SK-N-SH (cell line): ENCODE measurements at regions not wholly inside any gene's neighbourhood (a gene's known extent, or its start where the extent isn't known, plus 50 kb on each side); places are given as distances from the start of the nearest gene placed in this dataset.

Experiments used
- CTCF ChIA-PET: fragments of 300-600, 350-600 bp; formaldehyde crosslinking; extraction: SDS; loops from one replicate; lab custom pipeline; 2021; lab: Yijun Ruan, JAX
- POLR2A ChIA-PET: fragments of 350-600 bp; sonication (Branson Sonifier 250); formaldehyde crosslinking; extraction: SDS; loops from one replicate; lab custom pipeline; 2020; ENCODE audit warnings: antibody characterized with exemption, inconsistent platforms; lab: Yijun Ruan, JAX
- DNase-seq: peaks from one replicate; pipeline ENCODE4 v3.0.0; 2012
- H2AFZ ChIP-seq: fragments of 200-600 bp; sonication (generic); 2 replicates; pipeline ENCODE4 v1.8.1; 2016; ENCODE audit warnings: antibody characterized with exemption, mild to moderate bottlenecking, low read depth
- H3F3A ChIP-seq: fragments of 200-600 bp; sonication (generic); replicated peaks from 2 replicates; pipeline ENCODE3; 2016; ENCODE audit warnings: antibody characterized with exemption, mild to moderate bottlenecking; ENCODE audit not compliant: insufficient read depth
- H3K27ac ChIP-seq, 2 experiments: fragments of 200-500 bp in 1 of 2; fragments of 200-600 bp in 1 of 2; sonication (Bioruptor generic) in 1 of 2; sonication (generic), shearing (Covaris generic) in 1 of 2; 2 replicates each; pipeline versions ENCODE4 v1.5.1 to v1.6.1; 2014 to 2016; ENCODE audit warnings: low read depth in 2 of 2, inconsistent platforms in 1 of 2, low read length in 1 of 2, mild to moderate bottlenecking in 1 of 2, mixed read lengths in 1 of 2
- H3K27me3 ChIP-seq: fragments of 200-600 bp; sonication (generic), shearing (Covaris generic); 2 replicates; pipeline ENCODE4 v1.6.1; 2016; ENCODE audit warnings: mixed run types; ENCODE audit not compliant: insufficient read depth
- H3K36me3 ChIP-seq, 2 experiments: fragments of 200-500 bp in 1 of 2; fragments of 200-600 bp in 1 of 2; sonication (Bioruptor generic) in 1 of 2; sonication (generic) in 1 of 2; replicated peaks in 1 of 2; 2 replicates each; pipeline versions ENCODE3 to v1.5.1; 2014 to 2016; ENCODE audit warnings: low read length in 1 of 2, mild to moderate bottlenecking in 1 of 2; ENCODE audit not compliant: insufficient read depth in 2 of 2, control insufficient read depth in 1 of 2
- H3K4me1 ChIP-seq, 2 experiments: fragments of 200-500 bp in 1 of 2; fragments of 200-600 bp in 1 of 2; sonication (Bioruptor generic) in 1 of 2; sonication (generic), shearing (Covaris generic) in 1 of 2; 2 replicates each; pipeline versions ENCODE4 v1.5.1 to v1.6.1; 2014 to 2016; ENCODE audit warnings: low read depth in 1 of 2, low read length in 1 of 2, mixed run types in 1 of 2; ENCODE audit not compliant: insufficient read depth in 2 of 2, control insufficient read depth in 1 of 2
- H3K4me2 ChIP-seq: fragments of 200-600 bp; sonication (generic), shearing (Covaris generic); 2 replicates; pipeline ENCODE4 v1.6.1; 2017; ENCODE audit warnings: mixed run types
- H3K4me3 ChIP-seq, 2 experiments: fragments of 200-500 bp in 1 of 2; fragments of 200-600 bp in 1 of 2; sonication (Bioruptor generic) in 1 of 2; sonication (generic), shearing (Covaris generic) in 1 of 2; 2 replicates each; pipeline versions ENCODE4 v1.5.1 to v1.8.1; 2014 to 2016; ENCODE audit warnings: low read depth in 2 of 2, inconsistent platforms in 1 of 2, low read length in 1 of 2, mild to moderate bottlenecking in 1 of 2, mixed read lengths in 1 of 2, moderate library complexity in 1 of 2
- H3K79me2 ChIP-seq: fragments of 200-600 bp; sonication (generic); 2 replicates; pipeline ENCODE4 v1.8.1; 2017; ENCODE audit warnings: mild to moderate bottlenecking; ENCODE audit not compliant: insufficient read depth
- H3K9ac ChIP-seq: fragments of 200-600 bp; sonication (generic); 2 replicates; pipeline ENCODE4 v1.6.1; 2017; ENCODE audit warnings: mixed run types
- H3K9me2 ChIP-seq: fragments of 200-600 bp; sonication (generic); 2 replicates; pipeline ENCODE4 v1.6.1; 2017; ENCODE audit warnings: mixed run types
- H3K9me3 ChIP-seq: fragments of 200-600 bp; sonication (generic); 2 replicates; pipeline ENCODE4 v1.6.1; 2017; ENCODE audit warnings: mixed run types, mild to moderate bottlenecking, moderate library complexity
- H4K20me1 ChIP-seq: fragments of 200-600 bp; sonication (generic); 2 replicates; pipeline ENCODE4 v1.6.1; 2017; ENCODE audit warnings: mild to moderate bottlenecking, mixed run types; ENCODE audit not compliant: insufficient read depth
- CHD2 ChIP-seq: fragments of 150-350 bp; IDR thresholded peaks from 2 replicates; pipeline ENCODE4 v1.6.1; 2018; ENCODE audit warnings: low read length; ENCODE audit not compliant: partially characterized antibody
- CTCF ChIP-seq: fragments of 200-600 bp; sonication (generic); IDR thresholded peaks from 2 replicates; pipeline ENCODE4 v1.6.1; 2017; ENCODE audit warnings: antibody characterized with exemption, mild to moderate bottlenecking, moderate library complexity
- ELF1 ChIP-seq: IDR thresholded peaks from 2 replicates; pipeline ENCODE4 v1.4.0; 2012
- EP300 ChIP-seq, 2 experiments: IDR thresholded peaks; 2 replicates each; pipeline versions ENCODE4 v1.4.0 to v1.6.1; 2012; ENCODE audit warnings: borderline replicate concordance in 1 of 2, low read depth in 1 of 2, low read length in 1 of 2
- EZH2phosphoT487 ChIP-seq: fragments of 200-600 bp; sonication (generic); IDR thresholded peaks from 2 replicates; pipeline ENCODE4 v1.6.1; 2017; ENCODE audit warnings: low read depth, mixed run types, mild to moderate bottlenecking, antibody characterized with exemption, moderate library complexity, borderline replicate concordance
- FOXM1 ChIP-seq: IDR thresholded peaks from 2 replicates; pipeline ENCODE4 v1.4.0; 2012; ENCODE audit warnings: low read depth, mild to moderate bottlenecking
- GATA2 ChIP-seq: sonication (generic); formaldehyde crosslinking; IDR thresholded peaks from 2 replicates; pipeline ENCODE4 v1.5.0; 2020; ENCODE audit warnings: mild to moderate bottlenecking, missing genetic modification reagents
- IRF3 ChIP-seq: fragments of 150-350 bp; IDR thresholded peaks from 2 replicates; pipeline ENCODE4 v1.6.1; 2016; ENCODE audit warnings: mild to moderate bottlenecking, low read depth, low read length
- JUND ChIP-seq: IDR thresholded peaks from 2 replicates; pipeline ENCODE4 v1.4.0; 2012
- MEF2A ChIP-seq: IDR thresholded peaks from 2 replicates; pipeline ENCODE4 v1.4.0; 2012; ENCODE audit warnings: low read depth, borderline replicate concordance
- MXI1 ChIP-seq: IDR thresholded peaks from 2 replicates; pipeline ENCODE4 v1.6.1; 2012; ENCODE audit warnings: mild to moderate bottlenecking, low read depth, low read length, improper control_type of control experiment
- NFIC ChIP-seq: IDR thresholded peaks from 2 replicates; pipeline ENCODE4 v1.4.0; 2012; ENCODE audit warnings: borderline replicate concordance
- NRF1 ChIP-seq: IDR thresholded peaks from 2 replicates; pipeline ENCODE4 v1.6.1; 2012; ENCODE audit warnings: low read depth, mild to moderate bottlenecking, low read length
- RCOR1 ChIP-seq: fragments of 150-350 bp; IDR thresholded peaks from 2 replicates; pipeline ENCODE4 v1.6.1; 2017; ENCODE audit warnings: antibody characterized with exemption, low read length
- SIN3A ChIP-seq: IDR thresholded peaks from 2 replicates; pipeline ENCODE4 v1.6.1; 2012; ENCODE audit warnings: low read depth, mild to moderate bottlenecking, low read length, moderate library complexity, borderline replicate concordance
- SMC3 ChIP-seq: IDR thresholded peaks from 2 replicates; pipeline ENCODE4 v1.6.1; 2012; ENCODE audit warnings: low read depth, low read length, improper control_type of control experiment
- TAF1 ChIP-seq: IDR thresholded peaks from 2 replicates; pipeline ENCODE4 v1.6.1; 2012; ENCODE audit warnings: low read depth, mild to moderate bottlenecking, low read length, moderate library complexity, borderline replicate concordance
- TCF12 ChIP-seq: IDR thresholded peaks from 2 replicates; pipeline ENCODE4 v1.4.0; 2012
- USF1 ChIP-seq: IDR thresholded peaks from 2 replicates; pipeline ENCODE4 v1.4.0; 2012; ENCODE audit warnings: low read depth, borderline replicate concordance
- YY1 ChIP-seq: IDR thresholded peaks from 2 replicates; pipeline ENCODE4 v1.4.0; 2012; ENCODE audit warnings: low read depth, mild to moderate bottlenecking
- WGBS: methylation state at CpG from one replicate; pipeline ENCODE4 v1.1.6; 2017; ENCODE audit warnings: low lambda C conversion rate; 5-methylcytosine and 5-hydroxymethylcytosine counted together
- TF ChIP-seq, protein P1 (sequence below): fragments of 150-350 bp; IDR thresholded peaks from 2 replicates; pipeline ENCODE4 v1.6.1; 2017; ENCODE audit warnings: antibody characterized with exemption, low read length, low read depth, borderline replicate concordance

GRCh38 chr13:78152415-78152814 is 233.8 kb upstream of the EDNRB start:
- ChIA-PET POLR2A (no interaction called here), CTCF (no interaction called here)
- Histone ChIP-seq H3K9ac (no peak overlapping the region), H3K4me2 (no peak overlapping the region), H3K27ac (no peak overlapping the region), H3K4me1 (peaks cover 0 to 11% of the 10 kb centered on the region in 2 experiments; a peak in 2 of 4 replicates), H3K9me2 (no peaks in the 10 kb centered on the region), H3K9me3 (no peaks in the 10 kb centered on the region; the same call in 1 of the 2 replicates), H4K20me1 (no peaks in the 10 kb centered on the region), H3F3A (peaks cover 19% of the 10 kb centered on the region), H3K27me3 (no peaks in the 10 kb centered on the region), H2AFZ (no peak overlapping the region), H3K36me3 (no peaks in the 10 kb centered on the region), H3K4me3 (no peak overlapping the region), H3K79me2 (no peaks in the 10 kb centered on the region)
- DNase-seq = no peak
- TF ChIP-seq TAF1 = no peak
- no peak for TF ChIP-seq NRF1
- no peak for TF ChIP-seq SMC3
- TF ChIP-seq MEF2A = no peak
- TF ChIP-seq ELF1 = no peak
- TF ChIP-seq USF1 = no peak
- TF ChIP-seq RCOR1 = no peak
- no peak for TF ChIP-seq EP300 (IDR thresholded peaks at IDR 0.05; ENCODE audit: borderline replicate concordance in 1 of 2, low read depth in 1 of 2, low read length in 1 of 2)
- no peak for TF ChIP-seq YY1
- TF ChIP-seq CHD2 = no peak
- WGBS = 98% methylated on average over 2 of the region's 2 CpGs

GRCh38 chr13:78147905-78148304 is 229.3 kb upstream of the EDNRB start:
- H4K20me1 ChIP-seq = no peaks in the 10 kb centered on the region
- H3K27me3 ChIP-seq = no peaks in the 10 kb centered on the region
- peak overlapping the region; percentile 21; the same call in 1 of the 2 replicates for H2AFZ ChIP-seq
- H3K4me2 ChIP-seq = peak overlapping the region; percentile 30; the same call in 1 of the 2 replicates
- ChIA-PET CTCF (interaction anchor here (1.3 to 2.9 kb wide), 3 partner anchors 10 to 830 kb away, joined by 4 to 15 read pairs (median 4); no protein-coding TSS in a partner anchor), POLR2A (no interaction called here)
- H3K27ac ChIP-seq = peak overlapping the region in 1 of 2 experiments; percentile 49; a peak in 1 of 4 replicates
- no peaks in the 10 kb centered on the region; the same call in 1 of the 2 replicates for H3K9me3 ChIP-seq
- no peaks in the 10 kb centered on the region for H3K9me2 ChIP-seq
- no peaks in the 10 kb centered on the region for H3K36me3 ChIP-seq
- DNase-seq = no peak
- peaks cover 22% of the 10 kb centered on the region for H3F3A ChIP-seq
- peaks cover 0 to 11% of the 10 kb centered on the region in 2 experiments; a peak in 2 of 4 replicates for H3K4me1 ChIP-seq
- H3K79me2 ChIP-seq = no peaks in the 10 kb centered on the region
- no peak overlapping the region for H3K4me3 ChIP-seq
- no peak overlapping the region for H3K9ac ChIP-seq
- TF ChIP-seq SIN3A = no peak
- no peak for TF ChIP-seq USF1
- TF ChIP-seq, protein P1, sequence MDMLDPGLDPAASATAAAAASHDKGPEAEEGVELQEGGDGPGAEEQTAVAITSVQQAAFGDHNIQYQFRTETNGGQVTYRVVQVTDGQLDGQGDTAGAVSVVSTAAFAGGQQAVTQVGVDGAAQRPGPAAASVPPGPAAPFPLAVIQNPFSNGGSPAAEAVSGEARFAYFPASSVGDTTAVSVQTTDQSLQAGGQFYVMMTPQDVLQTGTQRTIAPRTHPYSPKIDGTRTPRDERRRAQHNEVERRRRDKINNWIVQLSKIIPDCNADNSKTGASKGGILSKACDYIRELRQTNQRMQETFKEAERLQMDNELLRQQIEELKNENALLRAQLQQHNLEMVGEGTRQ = no peak
- TF ChIP-seq IRF3 = no peak
- no peak for TF ChIP-seq FOXM1
- TF ChIP-seq JUND = peak; percentile 93
- no peak for TF ChIP-seq CTCF
- TF ChIP-seq MEF2A = peak; percentile 51; the same call in 1 of the 2 replicates
- TF ChIP-seq TCF12 = peak; percentile 74
- no peak for TF ChIP-seq ELF1
- TF ChIP-seq MXI1 = no peak
- 0 out of 2 replicates have a peak, but pooled peaks have one; percentile 32 for TF ChIP-seq YY1
- no peak for TF ChIP-seq EZH2phosphoT487
- TF ChIP-seq RCOR1 = no peak
- TF ChIP-seq CHD2 = no peak
- TF ChIP-seq NFIC = no peak
- TF ChIP-seq GATA2 = no peak
